ENCODE measurements at regions not wholly inside any gene's neighbourhood (a gene's known extent, or its start where the extent isn't known, plus 50 kb on each side); places are given as distances from the start of the nearest gene placed in this dataset.

DNA sequence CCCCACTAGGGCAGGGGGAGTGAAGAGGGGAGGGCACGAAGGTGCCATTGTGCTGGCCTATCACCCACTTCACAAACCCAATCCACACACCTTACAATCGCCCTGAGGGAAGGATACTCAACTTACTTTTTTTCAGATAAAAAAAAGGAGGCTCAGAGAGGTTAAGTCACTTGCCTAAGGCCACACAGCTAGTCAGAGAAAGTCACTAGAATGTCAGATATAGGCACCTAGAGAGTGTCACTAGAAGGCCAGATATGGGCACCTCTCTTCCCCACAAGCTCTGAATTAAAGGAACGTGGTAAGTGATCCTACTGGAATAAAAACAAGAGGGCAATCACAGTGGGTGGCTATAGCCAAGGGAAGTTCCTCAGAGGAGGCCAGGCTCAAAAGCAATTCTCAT lies 204.5 kb upstream of the ASIC2 start:
- H3K4me3 ChIP-seq (ENCODE audit: low read depth, low read length): no peak overlapping the region
- ChIA-PET CTCF (no interaction called here), POLR2A (no interaction called here)
- H3K9me3 ChIP-seq (ENCODE audit: control insufficient read depth, insufficient read depth, low read length): peaks cover 8% of the 10 kb centered on the region
- no peak overlapping the region for H3K27ac ChIP-seq (ENCODE audit: low read depth, low read length)
- TF ChIP-seq, protein P1, sequence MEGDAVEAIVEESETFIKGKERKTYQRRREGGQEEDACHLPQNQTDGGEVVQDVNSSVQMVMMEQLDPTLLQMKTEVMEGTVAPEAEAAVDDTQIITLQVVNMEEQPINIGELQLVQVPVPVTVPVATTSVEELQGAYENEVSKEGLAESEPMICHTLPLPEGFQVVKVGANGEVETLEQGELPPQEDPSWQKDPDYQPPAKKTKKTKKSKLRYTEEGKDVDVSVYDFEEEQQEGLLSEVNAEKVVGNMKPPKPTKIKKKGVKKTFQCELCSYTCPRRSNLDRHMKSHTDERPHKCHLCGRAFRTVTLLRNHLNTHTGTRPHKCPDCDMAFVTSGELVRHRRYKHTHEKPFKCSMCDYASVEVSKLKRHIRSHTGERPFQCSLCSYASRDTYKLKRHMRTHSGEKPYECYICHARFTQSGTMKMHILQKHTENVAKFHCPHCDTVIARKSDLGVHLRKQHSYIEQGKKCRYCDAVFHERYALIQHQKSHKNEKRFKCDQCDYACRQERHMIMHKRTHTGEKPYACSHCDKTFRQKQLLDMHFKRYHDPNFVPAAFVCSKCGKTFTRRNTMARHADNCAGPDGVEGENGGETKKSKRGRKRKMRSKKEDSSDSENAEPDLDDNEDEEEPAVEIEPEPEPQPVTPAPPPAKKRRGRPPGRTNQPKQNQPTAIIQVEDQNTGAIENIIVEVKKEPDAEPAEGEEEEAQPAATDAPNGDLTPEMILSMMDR (IDR thresholded peaks at IDR 0.05; ENCODE audit: low read depth, low read length): no peak
- no peak for DNase-seq (ENCODE audit: low read depth, low spot score)
- no peaks in the 10 kb centered on the region for H3K27me3 ChIP-seq (ENCODE audit: control insufficient read depth, insufficient read depth, low read length)

DNA sequence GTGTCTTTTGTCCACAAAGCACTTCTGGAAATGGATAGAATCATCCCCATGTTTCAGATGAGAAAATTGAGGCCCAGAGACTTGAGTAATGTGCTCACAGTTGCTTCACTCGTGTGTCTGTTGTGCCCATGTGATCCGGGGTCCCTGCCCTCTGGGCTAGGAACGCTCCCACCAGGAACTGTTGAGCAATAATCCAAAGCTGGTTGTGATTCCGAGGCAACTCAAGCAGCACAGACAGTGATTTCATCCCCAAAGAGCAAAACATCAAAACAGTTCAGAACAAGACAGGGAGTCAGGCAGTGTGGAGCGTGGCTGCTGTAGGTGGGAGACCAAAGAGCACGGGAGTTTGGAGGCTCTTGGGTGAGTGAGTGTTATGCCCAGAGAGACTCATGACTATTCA lies 205.0 kb upstream of the ASIC2 start:
- Histone ChIP-seq H3K4me3 (ENCODE audit: low read depth, low read length) (no peak overlapping the region), H3K27ac (ENCODE audit: low read depth, low read length) (no peak overlapping the region), H3K9me3 (ENCODE audit: control insufficient read depth, insufficient read depth, low read length) (peaks cover 8% of the 10 kb centered on the region), H3K27me3 (ENCODE audit: control insufficient read depth, insufficient read depth, low read length) (no peaks in the 10 kb centered on the region)
- CTCF ChIA-PET: no interaction called here
- POLR2A ChIA-PET: no interaction called here
- no peak for DNase-seq (ENCODE audit: low read depth, low spot score)
- TF ChIP-seq, protein P1 (IDR thresholded peaks at IDR 0.05; ENCODE audit: low read depth, low read length): no peak

DNA sequence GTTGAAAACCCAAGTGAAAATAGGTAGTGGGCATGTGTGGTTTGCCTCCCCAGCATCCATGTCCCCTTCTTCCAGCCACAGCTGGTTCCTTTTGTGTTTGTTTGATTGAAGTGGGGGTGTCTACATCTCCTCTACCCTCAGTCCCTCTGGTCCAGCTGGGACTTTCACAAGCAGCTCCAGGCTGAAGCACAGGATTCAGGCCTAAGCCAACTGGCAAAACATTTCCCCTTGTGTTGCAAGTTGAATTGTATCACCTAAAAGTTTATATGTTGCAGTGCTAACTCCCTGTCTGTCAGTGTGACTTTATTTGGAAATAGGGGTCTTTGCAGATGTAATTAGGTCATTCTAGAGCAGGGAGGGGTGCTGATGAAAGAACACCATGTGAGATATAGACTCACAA lies 205.9 kb upstream of the ASIC2 start:
- POLR2A ChIA-PET: no interaction called here
- CTCF ChIA-PET: no interaction called here

DNA sequence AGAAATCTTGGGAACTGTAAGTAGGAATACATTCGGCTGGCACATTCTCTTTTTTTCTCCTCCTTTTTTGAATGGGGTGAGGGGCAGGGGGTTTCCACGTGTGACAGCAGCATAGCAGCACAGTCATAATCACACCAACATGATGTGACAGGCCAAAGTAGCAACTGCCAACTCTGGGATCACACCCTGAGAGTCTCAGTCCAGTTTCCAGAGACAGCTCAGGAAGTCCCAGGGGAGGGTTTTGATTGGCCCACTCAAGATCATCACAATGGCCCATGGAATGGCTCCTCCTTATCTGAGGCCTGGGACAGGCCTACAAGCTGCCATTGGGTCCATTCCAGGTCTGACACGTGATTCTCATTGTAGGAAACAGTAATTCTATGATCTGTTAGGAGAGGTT lies 207.1 kb upstream of the ASIC2 start:
- ChIA-PET POLR2A (no interaction called here), CTCF (no interaction called here)
- H3K27ac ChIP-seq (ENCODE audit: low read depth, low read length): no peak overlapping the region
- H3K27me3 ChIP-seq (ENCODE audit: control insufficient read depth, insufficient read depth, low read length): no peaks in the 10 kb centered on the region
- peaks cover 8% of the 10 kb centered on the region for H3K9me3 ChIP-seq (ENCODE audit: control insufficient read depth, insufficient read depth, low read length)
- no peak overlapping the region for H3K4me3 ChIP-seq (ENCODE audit: low read depth, low read length)
- no peak for DNase-seq (ENCODE audit: low read depth, low spot score)
- TF ChIP-seq, protein P1 (IDR thresholded peaks at IDR 0.05; ENCODE audit: low read depth, low read length): no peak

More for the DNA sequence above, 205.9 kb upstream of the ASIC2 start:
- TF ChIP-seq, protein P1 (IDR thresholded peaks at IDR 0.05; ENCODE audit: low read depth, low read length): no peak
- DNase-seq (ENCODE audit: low read depth, low spot score): no peak
- no peak overlapping the region for H3K4me3 ChIP-seq (ENCODE audit: low read depth, low read length)
- H3K27ac ChIP-seq (ENCODE audit: low read depth, low read length): no peak overlapping the region
- H3K27me3 ChIP-seq (ENCODE audit: control insufficient read depth, insufficient read depth, low read length): no peaks in the 10 kb centered on the region
- H3K9me3 ChIP-seq (ENCODE audit: control insufficient read depth, insufficient read depth, low read length): peaks cover 8% of the 10 kb centered on the region

DNA sequence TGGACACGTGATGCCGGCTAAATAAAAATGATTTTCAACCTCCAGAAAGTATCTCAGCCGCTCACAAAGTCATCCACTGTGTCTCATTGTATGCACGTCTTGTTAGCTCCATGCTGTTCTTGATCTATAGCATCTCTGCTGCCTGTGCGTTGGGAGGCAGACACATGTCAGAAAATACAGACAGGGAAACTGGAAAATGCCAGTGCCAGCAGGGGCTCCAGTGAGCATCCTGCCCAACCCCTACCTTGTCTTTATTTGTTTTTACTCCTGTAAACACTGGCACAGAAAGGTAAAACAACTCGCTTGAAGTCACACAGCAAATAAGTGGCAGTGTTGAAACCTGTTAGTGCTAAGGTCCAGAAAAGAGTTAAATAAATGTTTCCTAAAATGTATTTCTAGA lies 208.1 kb upstream of the ASIC2 start:
- TF ChIP-seq, protein P1 (IDR thresholded peaks at IDR 0.05; ENCODE audit: low read depth, low read length): no peak
- no peak overlapping the region for H3K4me3 ChIP-seq (ENCODE audit: low read depth, low read length)
- H3K9me3 ChIP-seq (ENCODE audit: control insufficient read depth, insufficient read depth, low read length): peaks cover 8% of the 10 kb centered on the region
- ChIA-PET POLR2A (no interaction called here), CTCF (no interaction called here)
- no peak for DNase-seq (ENCODE audit: low read depth, low spot score)
- H3K27me3 ChIP-seq (ENCODE audit: control insufficient read depth, insufficient read depth, low read length): no peaks in the 10 kb centered on the region
- no peak overlapping the region for H3K27ac ChIP-seq (ENCODE audit: low read depth, low read length)

Data from AG04450 (cell line).